H1 (cell line): ENCODE measurements at regions not wholly inside any gene's neighbourhood (a gene's known extent, or its start where the extent isn't known, plus 50 kb on each side); places are given as distances from the start of the nearest gene placed in this dataset.

Source experiments
- USF2 ChIP-seq: IDR thresholded peaks from 2 replicates; pipeline ENCODE4 v1.6.1; 2011; ENCODE audit warnings: low read length, improper control_type of control experiment

- no peak for TF ChIP-seq USF2
These were observed 289.7 kb upstream of the NRIP1 start (continued) for GRCh38 chr21:15354516-15354915.
